ENCODE measurements at regions not wholly inside any gene's neighbourhood (a gene's known extent, or its start where the extent isn't known, plus 50 kb on each side); places are given as distances from the start of the nearest gene placed in this dataset.
"Not testable (repeated sequence)": the region's sequence is repeated elsewhere in the genome, so short reads cannot be mapped to it uniquely, and the experiment has no call there.

DNA sequence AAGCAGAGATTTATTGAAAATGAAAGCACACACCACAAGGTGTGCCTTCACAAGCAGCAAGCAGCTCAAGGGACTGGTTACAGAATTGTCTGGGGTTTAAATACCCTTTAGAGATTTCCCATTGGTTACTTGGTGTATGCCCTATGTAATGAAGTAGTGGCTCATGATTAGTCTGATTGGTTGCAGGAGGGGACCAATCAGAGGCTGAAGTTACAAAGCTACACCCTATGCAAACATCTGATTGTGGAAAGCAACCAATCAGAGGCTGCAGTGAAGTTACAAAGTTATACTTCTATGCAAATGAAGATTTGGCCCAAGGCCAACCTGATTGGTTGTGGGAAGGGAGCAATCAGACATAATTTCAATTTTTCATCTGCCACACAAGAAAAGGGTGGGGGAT lies 119.9 kb downstream of the C9orf152 start:
- DNase-seq: no peak
- Histone ChIP-seq H3K27me3 (ENCODE audit: control insufficient read depth, insufficient read depth, low read length) (no peaks in the 10 kb centered on the region), H3K27ac (ENCODE audit: low read length) (no peak overlapping the region), H3K4me1 (ENCODE audit: control insufficient read depth, insufficient read depth, low read length) (peaks cover 2% of the 10 kb centered on the region), H3K9me3 (ENCODE audit: control insufficient read depth, low read depth, low read length) (no peaks in the 10 kb centered on the region), H3K4me3 (ENCODE audit: low read length) (no peak overlapping the region), H3K36me3 (ENCODE audit: control insufficient read depth, insufficient read depth, low read length) (no peaks in the 10 kb centered on the region)

DNA sequence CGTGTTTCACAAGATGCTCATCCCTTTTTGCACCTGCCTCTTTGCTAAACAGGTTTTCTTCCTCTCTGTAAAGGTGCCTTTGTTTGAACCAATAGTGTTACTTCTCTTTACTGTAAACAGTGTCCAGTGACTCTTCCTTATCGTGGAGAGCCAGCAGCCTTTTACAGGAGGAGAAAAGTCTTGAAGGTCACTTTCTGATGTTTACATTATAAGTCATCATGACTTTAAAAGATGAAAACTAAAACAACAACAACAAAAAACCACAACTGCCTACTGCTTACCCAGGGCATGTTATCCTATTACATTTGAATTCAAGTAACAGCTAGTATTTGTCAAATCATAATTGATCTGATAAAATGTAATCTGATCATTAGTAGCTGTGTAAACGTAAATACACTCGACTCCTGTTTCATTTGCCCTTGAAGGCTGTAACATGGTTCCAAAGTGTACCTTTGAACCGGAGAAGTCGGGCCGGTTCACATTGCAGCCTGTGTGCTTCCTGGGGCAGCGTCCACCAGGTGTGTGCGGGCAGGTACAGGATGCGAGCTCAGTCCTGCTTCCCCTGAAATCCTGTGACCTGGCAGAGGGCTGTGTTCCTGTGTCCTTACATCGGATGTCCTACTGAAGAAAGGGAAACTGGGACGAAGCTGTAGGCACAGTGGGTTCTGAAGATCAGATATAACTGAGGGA lies 118.1 kb downstream of the C9orf152 start:
- Histone ChIP-seq H3K36me3 (ENCODE audit: control insufficient read depth, insufficient read depth, low read length) (no peaks in the 10 kb centered on the region), H3K27ac (ENCODE audit: low read length) (no peak overlapping the region), H3K4me3 (ENCODE audit: low read length) (no peak overlapping the region), H3K9me3 (ENCODE audit: control insufficient read depth, low read depth, low read length) (no peaks in the 10 kb centered on the region), H3K4me1 (ENCODE audit: control insufficient read depth, insufficient read depth, low read length) (peaks cover 2% of the 10 kb centered on the region), H3K27me3 (ENCODE audit: control insufficient read depth, insufficient read depth, low read length) (no peaks in the 10 kb centered on the region)
- DNase-seq: peak; percentile 54 to 76
- 20% methylated on average over 2 of the region's 12 CpGs for WGBS (ENCODE audit: insufficient coverage, low lambda C conversion rate)

DNA sequence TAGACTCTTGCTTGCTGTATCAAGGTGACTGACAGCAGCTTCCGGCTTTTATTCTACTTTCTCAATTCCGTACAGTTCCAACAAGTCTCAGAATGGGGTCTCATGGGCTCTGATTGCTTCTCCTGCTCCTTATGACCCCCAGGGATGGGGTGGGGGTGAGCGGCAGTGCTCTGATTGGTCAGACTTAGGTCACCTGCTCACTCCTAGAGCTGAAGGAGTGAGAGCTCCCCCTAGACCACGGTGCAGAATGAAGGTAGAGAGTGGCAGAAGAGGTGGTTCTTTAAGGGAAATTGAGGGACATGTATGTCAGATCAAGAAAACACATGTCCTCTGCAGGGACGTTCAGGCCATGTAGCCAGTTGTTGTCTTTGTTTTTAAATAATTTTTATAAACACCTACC lies 115.2 kb downstream of the C9orf152 start:
- Histone ChIP-seq H3K27me3 (ENCODE audit: control insufficient read depth, insufficient read depth, low read length) (no peaks in the 10 kb centered on the region), H3K27ac (ENCODE audit: low read length) (no peak overlapping the region), H3K4me3 (ENCODE audit: low read length) (no peak overlapping the region), H3K9me3 (ENCODE audit: control insufficient read depth, low read depth, low read length) (no peaks in the 10 kb centered on the region), H3K4me1 (ENCODE audit: control insufficient read depth, insufficient read depth, low read length) (peaks cover 2% of the 10 kb centered on the region), H3K36me3 (ENCODE audit: control insufficient read depth, insufficient read depth, low read length) (no peaks in the 10 kb centered on the region)
- no peak for DNase-seq
- WGBS (ENCODE audit: insufficient coverage, low lambda C conversion rate): no CpG with 5 or more reads among the region's 5 CpGs

DNA sequence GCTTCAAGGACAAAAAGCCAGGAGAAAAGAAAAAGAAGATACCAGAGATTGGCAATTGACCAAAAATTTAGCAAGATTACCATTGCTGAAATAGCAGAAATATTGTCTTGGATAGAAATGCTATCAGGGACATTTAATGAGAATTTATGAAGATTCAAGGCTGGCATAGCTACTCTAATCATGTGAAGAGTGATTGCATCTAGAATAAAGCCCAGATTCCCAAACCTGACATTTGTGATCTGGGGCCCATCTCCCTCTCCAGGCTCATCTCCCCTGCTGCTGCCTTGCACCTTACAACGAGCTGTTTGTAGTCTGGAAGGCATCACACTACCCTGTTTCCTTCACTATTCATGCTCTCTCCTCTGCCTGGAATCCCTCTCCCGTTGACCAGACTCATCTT lies 114.5 kb downstream of the C9orf152 start:
- Histone ChIP-seq H3K27ac (ENCODE audit: low read length) (no peak overlapping the region), H3K36me3 (ENCODE audit: control insufficient read depth, insufficient read depth, low read length) (no peaks in the 10 kb centered on the region), H3K9me3 (ENCODE audit: control insufficient read depth, low read depth, low read length) (no peaks in the 10 kb centered on the region), H3K27me3 (ENCODE audit: control insufficient read depth, insufficient read depth, low read length) (no peaks in the 10 kb centered on the region), H3K4me1 (ENCODE audit: control insufficient read depth, insufficient read depth, low read length) (peaks cover 2% of the 10 kb centered on the region), H3K4me3 (ENCODE audit: low read length) (no peak overlapping the region)
- DNase-seq: no peak
- WGBS (ENCODE audit: insufficient coverage, low lambda C conversion rate): no CpG with 5 or more reads among the region's 2 CpGs

DNA sequence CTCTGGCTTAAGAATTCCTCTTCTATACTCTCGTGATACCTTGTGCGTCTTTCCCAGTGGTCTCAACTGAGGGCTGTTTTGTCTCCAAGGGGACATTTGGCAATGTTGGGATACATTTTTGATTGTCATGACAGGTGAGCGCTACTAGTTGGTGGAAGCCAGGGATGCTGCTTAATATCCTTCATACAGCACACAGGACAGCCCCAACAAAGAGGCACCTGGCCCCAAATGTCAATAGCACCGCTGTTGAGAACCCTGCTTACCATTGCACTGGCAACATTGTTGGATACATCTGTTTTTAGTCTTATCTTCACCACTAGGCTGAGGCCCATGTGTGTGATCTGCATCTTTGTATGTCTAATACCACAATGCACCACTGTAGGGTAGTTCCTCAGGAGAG lies 114.1 kb downstream of the C9orf152 start:
- H3K36me3 ChIP-seq (ENCODE audit: control insufficient read depth, insufficient read depth, low read length): no peaks in the 10 kb centered on the region
- no peak for DNase-seq
- H3K4me3 ChIP-seq (ENCODE audit: low read length): no peak overlapping the region
- H3K27me3 ChIP-seq (ENCODE audit: control insufficient read depth, insufficient read depth, low read length): no peaks in the 10 kb centered on the region
- H3K27ac ChIP-seq (ENCODE audit: low read length): no peak overlapping the region
- no peaks in the 10 kb centered on the region for H3K9me3 ChIP-seq (ENCODE audit: control insufficient read depth, low read depth, low read length)
- H3K4me1 ChIP-seq (ENCODE audit: control insufficient read depth, insufficient read depth, low read length): peaks cover 2% of the 10 kb centered on the region
- no CpG with 5 or more reads among the region's 4 CpGs for whole genome bisulfite sequencing (ENCODE audit: insufficient coverage, low lambda C conversion rate)

DNA sequence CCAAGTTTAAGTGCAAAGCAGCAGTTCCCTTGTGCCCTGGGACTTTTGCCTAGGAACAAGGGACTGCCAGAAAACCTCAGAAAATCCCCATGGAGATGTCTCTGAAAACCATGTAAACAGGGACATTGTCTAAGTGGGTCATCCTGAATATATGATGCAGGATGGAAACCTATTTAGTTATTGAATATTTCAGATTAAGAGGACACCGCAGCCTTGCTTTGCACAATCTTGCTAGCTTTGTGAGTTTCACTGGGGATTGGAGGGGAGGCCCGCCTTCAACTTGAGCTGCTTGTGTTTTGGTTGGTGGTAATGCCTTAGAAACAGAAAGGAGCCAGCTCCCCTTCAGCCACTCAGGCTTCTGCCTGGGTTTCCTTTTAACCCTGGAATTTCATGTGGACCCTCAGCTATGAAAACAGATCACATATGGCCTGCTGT lies 112.8 kb downstream of the C9orf152 start:
- peak overlapping the region; percentile 32 for H3K27ac ChIP-seq (ENCODE audit: low read length)
- H3K27me3 ChIP-seq (ENCODE audit: control insufficient read depth, insufficient read depth, low read length): no peaks in the 10 kb centered on the region
- no peak for DNase-seq
- H3K9me3 ChIP-seq (ENCODE audit: control insufficient read depth, low read depth, low read length): no peaks in the 10 kb centered on the region
- H3K4me3 ChIP-seq (ENCODE audit: low read length): no peak overlapping the region
- peaks cover under 1% of the 10 kb centered on the region for H3K4me1 ChIP-seq (ENCODE audit: control insufficient read depth, insufficient read depth, low read length)
- WGBS (ENCODE audit: insufficient coverage, low lambda C conversion rate): no CpG with 5 or more reads among the region's 2 CpGs
- no peaks in the 10 kb centered on the region for H3K36me3 ChIP-seq (ENCODE audit: control insufficient read depth, insufficient read depth, low read length)

DNA sequence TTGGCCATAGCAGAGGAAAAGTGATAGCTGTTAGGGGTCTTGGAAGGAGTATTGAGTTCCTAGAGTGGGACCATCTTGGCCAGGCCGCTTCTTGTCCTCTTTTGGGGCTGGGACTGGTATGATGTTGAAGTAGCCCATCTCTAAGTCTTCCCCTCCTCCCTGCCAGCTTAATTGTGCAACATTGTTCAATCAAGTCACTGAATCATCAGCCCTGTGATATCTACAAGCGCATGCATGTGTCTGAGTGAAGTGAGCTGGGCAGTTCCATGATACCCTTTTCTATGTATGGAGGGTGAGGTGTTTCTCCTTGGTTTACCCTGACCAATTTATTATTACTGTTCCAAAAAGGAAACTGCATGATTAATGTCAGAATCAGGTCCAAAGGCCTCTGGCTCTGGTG lies 112.2 kb downstream of the C9orf152 start:
- no peak overlapping the region for H3K4me3 ChIP-seq (ENCODE audit: low read length)
- H3K27me3 ChIP-seq (ENCODE audit: control insufficient read depth, insufficient read depth, low read length): no peaks in the 10 kb centered on the region
- no peaks in the 10 kb centered on the region for H3K9me3 ChIP-seq (ENCODE audit: control insufficient read depth, low read depth, low read length)
- H3K27ac ChIP-seq (ENCODE audit: low read length): peak overlapping the region; percentile 51
- WGBS (ENCODE audit: insufficient coverage, low lambda C conversion rate): no CpG with 5 or more reads among the region's 2 CpGs
- H3K36me3 ChIP-seq (ENCODE audit: control insufficient read depth, insufficient read depth, low read length): no peaks in the 10 kb centered on the region
- no peaks in the 10 kb centered on the region for H3K4me1 ChIP-seq (ENCODE audit: control insufficient read depth, insufficient read depth, low read length)
- DNase-seq: no peak

DNA sequence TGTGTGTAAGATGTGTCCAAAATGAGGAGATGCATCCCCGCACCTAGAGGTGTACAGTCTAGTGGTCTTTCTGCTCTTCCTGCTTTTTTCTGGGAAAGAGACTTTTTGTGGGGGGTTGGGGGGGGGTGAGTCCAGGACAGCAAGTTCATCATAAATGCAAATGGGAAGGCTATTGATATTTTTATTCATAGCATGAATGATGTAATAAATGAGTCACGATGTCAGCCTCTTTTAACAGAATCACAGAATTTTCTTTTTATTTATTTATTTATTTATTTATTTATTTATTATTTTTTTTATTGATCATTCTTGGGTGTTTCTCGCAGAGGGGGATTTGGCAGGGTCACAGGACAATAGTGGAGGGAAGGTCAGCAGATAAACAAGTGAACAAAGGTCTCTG lies 111.3 kb downstream of the C9orf152 start:
- not testable (repeated sequence) for H3K36me3 ChIP-seq (ENCODE audit: control insufficient read depth, insufficient read depth, low read length); H3K27me3 ChIP-seq (ENCODE audit: control insufficient read depth, insufficient read depth, low read length); DNase-seq; H3K27ac ChIP-seq (ENCODE audit: low read length); H3K4me3 ChIP-seq (ENCODE audit: low read length); H3K4me1 ChIP-seq (ENCODE audit: control insufficient read depth, insufficient read depth, low read length); H3K9me3 ChIP-seq (ENCODE audit: control insufficient read depth, low read depth, low read length)
- WGBS (ENCODE audit: insufficient coverage, low lambda C conversion rate): no CpG with 5 or more reads among the region's 3 CpGs

DNA sequence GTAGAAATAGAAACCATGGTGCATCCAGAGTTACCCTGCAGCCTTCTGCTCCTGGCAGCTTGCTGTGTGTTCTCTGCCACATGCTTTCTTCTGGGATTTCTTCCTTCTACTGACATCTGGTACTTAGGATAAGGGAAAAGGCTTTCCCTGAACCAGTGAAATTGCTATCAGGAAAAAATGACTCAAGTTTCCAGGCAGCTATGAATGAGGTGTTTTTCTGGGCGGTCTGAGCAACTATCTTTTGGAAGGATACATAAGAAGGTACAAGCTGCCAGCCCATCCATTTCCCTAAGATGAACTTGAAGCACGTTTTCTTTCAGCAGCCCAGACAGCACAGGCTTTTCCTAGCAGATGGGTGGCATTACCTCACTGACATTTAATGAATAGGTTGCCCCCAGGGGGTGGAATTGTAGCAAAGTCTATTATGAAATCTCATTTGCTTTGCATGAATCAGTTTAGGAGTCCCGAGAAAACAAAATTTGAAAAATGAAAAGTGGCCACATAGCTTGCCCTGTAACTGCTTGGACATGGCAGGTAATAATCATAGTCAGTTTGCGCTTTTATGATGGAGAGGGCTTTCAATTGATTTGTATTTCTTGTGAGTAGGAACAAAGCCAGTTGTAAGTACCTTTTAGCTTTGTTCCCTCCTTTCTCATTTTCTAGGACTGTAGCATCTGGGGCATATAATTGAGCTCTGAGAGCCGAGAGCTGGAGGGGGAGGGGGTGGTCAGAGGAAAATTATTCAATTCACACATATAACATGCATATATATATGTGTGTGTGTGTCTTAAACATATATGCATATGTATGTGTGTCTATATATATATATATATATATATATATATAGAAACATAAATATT lies 108.5 kb downstream of the C9orf152 start:
- Histone ChIP-seq H3K27me3 (ENCODE audit: control insufficient read depth, insufficient read depth, low read length) (no peaks in the 10 kb centered on the region), H3K4me3 (ENCODE audit: low read length) (no peak overlapping the region), H3K4me1 (ENCODE audit: control insufficient read depth, insufficient read depth, low read length) (no peaks in the 10 kb centered on the region), H3K27ac (ENCODE audit: low read length) (no peak overlapping the region), H3K9me3 (ENCODE audit: control insufficient read depth, low read depth, low read length) (no peaks in the 10 kb centered on the region), H3K36me3 (ENCODE audit: control insufficient read depth, insufficient read depth, low read length) (no peaks in the 10 kb centered on the region)
- no CpG with 5 or more reads among the region's 5 CpGs for WGBS (ENCODE audit: insufficient coverage, low lambda C conversion rate)
- DNase-seq: no peak

DNA sequence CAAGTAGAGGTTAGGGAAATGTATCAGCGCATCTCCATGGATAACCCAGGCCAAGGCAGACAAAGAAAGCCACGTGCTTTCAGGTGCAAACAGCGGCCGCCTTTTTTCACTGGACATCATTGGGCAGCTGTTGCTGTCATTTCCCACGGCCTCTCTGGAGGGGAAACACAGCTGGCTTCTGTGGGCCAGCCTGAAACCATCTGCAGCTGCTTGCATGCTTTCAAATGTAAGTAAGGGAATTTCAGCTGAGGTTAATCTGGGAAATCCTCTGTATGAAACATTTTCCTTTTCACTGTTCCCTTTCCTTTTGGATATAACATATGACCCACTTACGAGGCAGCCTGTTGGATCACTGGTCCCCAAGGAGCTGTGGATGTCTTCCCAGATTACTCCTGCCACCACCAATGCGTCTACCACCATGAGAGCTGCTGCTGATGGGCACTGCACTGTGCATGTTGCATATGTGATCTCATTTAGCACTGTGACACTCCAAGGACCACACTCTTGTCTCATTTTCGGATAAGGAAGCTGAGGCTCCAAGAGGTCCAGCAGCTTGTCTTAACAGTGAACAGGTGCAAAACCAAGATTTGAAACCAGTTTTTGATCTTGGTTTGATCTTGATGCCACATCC lies 106.3 kb downstream of the C9orf152 start:
- DNase-seq: peak in 1 of 2 donors; percentile 40
- H3K4me1 ChIP-seq (ENCODE audit: control insufficient read depth, insufficient read depth, low read length): peaks cover 3% of the 10 kb centered on the region
- WGBS (ENCODE audit: insufficient coverage, low lambda C conversion rate): no CpG with 5 or more reads among the region's 8 CpGs

More for the DNA sequence above, 106.3 kb downstream of the C9orf152 start:
- H3K9me3 ChIP-seq (ENCODE audit: control insufficient read depth, low read depth, low read length): no peaks in the 10 kb centered on the region
- no peak overlapping the region for H3K27ac ChIP-seq (ENCODE audit: low read length)
- H3K27me3 ChIP-seq (ENCODE audit: control insufficient read depth, insufficient read depth, low read length): no peaks in the 10 kb centered on the region
- H3K36me3 ChIP-seq (ENCODE audit: control insufficient read depth, insufficient read depth, low read length): no peaks in the 10 kb centered on the region
- H3K4me3 ChIP-seq (ENCODE audit: low read length): no peak overlapping the region

Data from large intestine (tissue), 3 donors.